ENCODE measurements at regions not wholly inside any gene's neighbourhood (a gene's known extent, or its start where the extent isn't known, plus 50 kb on each side); places are given as distances from the start of the nearest gene placed in this dataset.
A peak's percentile ranks its signal among the peaks of the same experiment; 100 is the strongest.
"Not testable (repeated sequence)": the region's sequence is repeated elsewhere in the genome, so short reads cannot be mapped to it uniquely, and the experiment has no call there.

DNA sequence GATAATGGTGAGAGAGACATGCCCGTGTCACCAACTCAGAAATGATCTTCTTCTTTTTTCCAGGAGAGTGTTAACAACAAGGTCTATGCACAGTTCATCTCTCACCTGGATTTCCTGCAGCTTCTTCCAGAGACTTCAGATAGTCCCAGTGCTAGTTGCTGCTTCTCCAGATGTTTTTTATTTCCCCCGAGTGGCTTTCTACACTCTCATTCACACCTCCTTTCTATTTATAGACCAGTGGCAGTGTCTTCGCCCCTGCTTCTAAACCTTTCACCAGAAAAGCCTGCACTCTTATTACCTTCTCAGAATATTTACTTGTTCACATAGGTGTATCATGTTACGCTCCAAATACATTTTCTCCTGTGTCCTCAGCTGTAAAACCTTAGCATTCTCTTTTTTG is 558.8 kb upstream of the CHAC2 start:
- Histone ChIP-seq H3K4me1 (peaks cover 0 to 35% (median 10%) of the 10 kb centered on the region in 9 donors), H3K9me3 (peaks cover 0 to 5% (median 0%) of the 10 kb centered on the region in 11 donors), H3K27me3 (no peaks in the 10 kb centered on the region), H3K4me3 (no peak overlapping the region), H3K36me3 (no peaks in the 10 kb centered on the region), H3K27ac (no peak overlapping the region)
- intact Hi-C loops (cut with DNase I): loop anchor here in 2 of 10 donors (10.0 kb wide), 1 partner anchor 394 kb away; no protein-coding TSS in a partner anchor
- TF ChIP-seq, protein P1, sequence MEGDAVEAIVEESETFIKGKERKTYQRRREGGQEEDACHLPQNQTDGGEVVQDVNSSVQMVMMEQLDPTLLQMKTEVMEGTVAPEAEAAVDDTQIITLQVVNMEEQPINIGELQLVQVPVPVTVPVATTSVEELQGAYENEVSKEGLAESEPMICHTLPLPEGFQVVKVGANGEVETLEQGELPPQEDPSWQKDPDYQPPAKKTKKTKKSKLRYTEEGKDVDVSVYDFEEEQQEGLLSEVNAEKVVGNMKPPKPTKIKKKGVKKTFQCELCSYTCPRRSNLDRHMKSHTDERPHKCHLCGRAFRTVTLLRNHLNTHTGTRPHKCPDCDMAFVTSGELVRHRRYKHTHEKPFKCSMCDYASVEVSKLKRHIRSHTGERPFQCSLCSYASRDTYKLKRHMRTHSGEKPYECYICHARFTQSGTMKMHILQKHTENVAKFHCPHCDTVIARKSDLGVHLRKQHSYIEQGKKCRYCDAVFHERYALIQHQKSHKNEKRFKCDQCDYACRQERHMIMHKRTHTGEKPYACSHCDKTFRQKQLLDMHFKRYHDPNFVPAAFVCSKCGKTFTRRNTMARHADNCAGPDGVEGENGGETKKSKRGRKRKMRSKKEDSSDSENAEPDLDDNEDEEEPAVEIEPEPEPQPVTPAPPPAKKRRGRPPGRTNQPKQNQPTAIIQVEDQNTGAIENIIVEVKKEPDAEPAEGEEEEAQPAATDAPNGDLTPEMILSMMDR (IDR thresholded peaks at IDR 0.05): no peak
- 38 to 55% methylated on average over 4 of the region's 4 CpGs for WGBS, 2 donors
- no peak for DNase-seq
- peak in 4 of 8 donors; percentile 42 to 70 (median 60) for ATAC-seq

DNA sequence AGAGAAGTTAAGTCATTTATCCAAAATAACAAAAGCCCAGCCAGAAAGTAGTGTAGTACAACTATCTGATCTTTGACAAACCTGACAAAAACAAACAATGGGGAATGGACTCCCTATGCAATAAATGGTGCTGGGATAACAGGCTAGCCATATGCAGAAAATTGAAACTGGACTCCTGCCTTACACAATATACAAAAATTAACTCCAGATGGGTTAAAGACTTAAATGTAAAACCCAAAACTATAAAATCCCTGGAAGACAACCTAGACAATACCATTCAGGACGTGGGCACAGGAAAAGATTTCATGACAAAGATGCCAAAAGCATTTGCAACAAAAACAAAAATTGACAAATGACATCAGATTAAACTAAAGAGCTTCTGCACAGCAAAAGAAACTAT is 561.4 kb upstream of the CHAC2 start:
- H3K9me3 ChIP-seq, H3K4me3 ChIP-seq, ATAC-seq, H3K27me3 ChIP-seq, DNase-seq, H3K27ac ChIP-seq, H3K36me3 ChIP-seq: not testable (repeated sequence)
- WGBS, 2 donors: 79 to 85% methylated on average over 1 of the region's 1 CpG
- peaks cover 0 to 22% (median 4%) of the 10 kb centered on the region in 9 donors for H3K4me1 ChIP-seq
- intact Hi-C loops (cut with DNase I): loop anchor here in 2 of 10 donors (10.0 kb wide), 1 partner anchor 391 kb away; no protein-coding TSS in a partner anchor

DNA sequence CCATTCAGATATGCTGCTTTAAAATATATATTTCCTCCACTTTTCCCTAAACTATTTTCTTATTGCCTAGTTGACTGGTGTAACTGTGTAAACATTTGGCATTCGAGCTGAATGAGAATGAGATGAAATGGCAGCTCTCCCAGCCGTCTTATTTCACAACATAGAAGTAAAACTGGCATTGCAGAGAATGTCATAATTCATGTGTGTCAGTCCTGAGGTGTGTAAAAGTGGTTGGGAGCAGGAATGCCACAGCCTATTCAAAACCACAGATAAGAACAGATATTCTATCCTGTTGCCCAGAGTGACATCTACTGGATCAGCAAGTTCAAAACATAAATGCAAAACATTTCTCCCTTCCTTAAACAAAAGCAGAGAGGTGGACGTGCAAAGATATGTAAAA is 565.5 kb upstream of the CHAC2 start:
- Histone ChIP-seq H3K4me1 (no peaks in the 10 kb centered on the region), H3K27me3 (no peaks in the 10 kb centered on the region), H3K36me3 (no peaks in the 10 kb centered on the region), H3K4me3 (no peak overlapping the region), H3K27ac (no peak overlapping the region), H3K9me3 (no peaks in the 10 kb centered on the region)
- TF ChIP-seq, protein P1 (IDR thresholded peaks at IDR 0.05): peak in 5 of 9 donors; percentile 12 to 37 (median 32)
- WGBS, 2 donors: 18 to 20% methylated on average over 3 of the region's 3 CpGs
- DNase-seq: no peak
- intact Hi-C loops (cut with DNase I): loop anchor here in 2 of 10 donors (10.0 kb wide), 1 partner anchor 387 kb away; no protein-coding TSS in a partner anchor
- ATAC-seq: peak in 5 of 8 donors; percentile 37 to 92 (median 63)

DNA sequence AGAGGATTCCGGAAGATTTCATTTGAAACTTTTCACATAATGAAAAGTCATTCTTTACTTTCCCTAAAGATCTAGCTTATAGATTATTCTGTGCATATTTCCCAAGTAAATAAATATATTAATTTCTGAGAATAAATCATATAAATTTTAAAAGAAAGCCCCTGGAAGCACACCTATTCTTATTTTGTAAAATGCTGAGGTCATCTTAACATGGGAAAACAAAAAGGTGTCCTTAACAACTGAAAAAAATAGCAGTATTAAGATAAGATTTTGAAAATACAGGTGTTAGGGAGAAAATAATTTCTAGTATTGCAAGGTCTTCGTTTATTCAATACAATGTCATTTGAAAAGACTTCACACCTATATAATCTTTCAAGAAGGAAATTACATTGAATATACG is 567.5 kb upstream of the CHAC2 start:
- H3K27ac ChIP-seq: no peak overlapping the region
- TF ChIP-seq, protein P1 (IDR thresholded peaks at IDR 0.05): no peak
- no peaks in the 10 kb centered on the region for H3K9me3 ChIP-seq
- H3K27me3 ChIP-seq: no peaks in the 10 kb centered on the region
- no peak overlapping the region for H3K4me3 ChIP-seq
- intact Hi-C loops (cut with DNase I): loop anchor here in 2 of 10 donors (10.0 kb wide), 1 partner anchor 385 kb away; no protein-coding TSS in a partner anchor
- no peak for DNase-seq
- no peak for ATAC-seq
- WGBS, 2 donors: 89 to 95% methylated on average over 3 of the region's 3 CpGs
- no peaks in the 10 kb centered on the region for H3K4me1 ChIP-seq
- no peaks in the 10 kb centered on the region for H3K36me3 ChIP-seq

DNA sequence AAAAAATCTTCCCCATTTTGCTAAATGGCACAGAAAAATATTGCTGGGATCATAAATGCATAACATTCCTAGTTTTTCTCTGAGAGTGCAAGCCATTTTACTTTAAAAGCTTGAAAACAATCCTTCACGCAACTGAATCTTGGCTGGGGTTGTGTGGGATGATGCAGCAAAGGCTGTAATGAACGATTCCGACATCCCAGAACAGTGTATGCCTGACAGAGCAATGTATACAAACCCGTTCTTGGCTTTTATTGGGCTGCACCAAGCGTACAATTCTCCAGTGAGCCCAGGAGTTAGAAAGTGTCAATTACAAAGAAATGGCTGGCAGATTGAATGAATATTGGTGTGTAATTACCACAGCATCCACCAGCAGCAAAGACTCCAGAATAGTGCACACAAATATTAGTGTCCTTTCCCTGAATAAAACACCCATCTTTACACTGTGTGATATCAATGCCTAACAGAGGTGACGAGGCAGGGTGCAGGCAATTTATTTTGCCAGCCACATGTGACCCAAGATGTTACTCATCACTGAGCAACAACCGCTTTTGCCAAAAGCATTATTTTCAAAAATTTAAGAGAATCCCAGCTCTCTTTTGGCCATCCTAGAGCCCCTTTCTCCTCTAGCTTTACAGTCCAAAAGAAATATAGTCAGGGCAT is 578.6 kb upstream of the CHAC2 start:
- Histone ChIP-seq H3K4me1 (no peaks in the 10 kb centered on the region), H3K4me3 (no peak overlapping the region), H3K9me3 (no peaks in the 10 kb centered on the region), H3K36me3 (no peaks in the 10 kb centered on the region), H3K27me3 (no peaks in the 10 kb centered on the region), H3K27ac (no peak overlapping the region)
- intact Hi-C loops (cut with DNase I): no loop called here
- TF ChIP-seq, protein P1 (IDR thresholded peaks at IDR 0.05): no peak
- WGBS, 2 donors: 77 to 78% methylated on average over 7 of the region's 7 CpGs
- DNase-seq (no peak), ATAC-seq (no peak)
